ENCODE measurements at regions not wholly inside any gene's neighbourhood (a gene's known extent, or its start where the extent isn't known, plus 50 kb on each side); places are given as distances from the start of the nearest gene placed in this dataset.

DNA sequence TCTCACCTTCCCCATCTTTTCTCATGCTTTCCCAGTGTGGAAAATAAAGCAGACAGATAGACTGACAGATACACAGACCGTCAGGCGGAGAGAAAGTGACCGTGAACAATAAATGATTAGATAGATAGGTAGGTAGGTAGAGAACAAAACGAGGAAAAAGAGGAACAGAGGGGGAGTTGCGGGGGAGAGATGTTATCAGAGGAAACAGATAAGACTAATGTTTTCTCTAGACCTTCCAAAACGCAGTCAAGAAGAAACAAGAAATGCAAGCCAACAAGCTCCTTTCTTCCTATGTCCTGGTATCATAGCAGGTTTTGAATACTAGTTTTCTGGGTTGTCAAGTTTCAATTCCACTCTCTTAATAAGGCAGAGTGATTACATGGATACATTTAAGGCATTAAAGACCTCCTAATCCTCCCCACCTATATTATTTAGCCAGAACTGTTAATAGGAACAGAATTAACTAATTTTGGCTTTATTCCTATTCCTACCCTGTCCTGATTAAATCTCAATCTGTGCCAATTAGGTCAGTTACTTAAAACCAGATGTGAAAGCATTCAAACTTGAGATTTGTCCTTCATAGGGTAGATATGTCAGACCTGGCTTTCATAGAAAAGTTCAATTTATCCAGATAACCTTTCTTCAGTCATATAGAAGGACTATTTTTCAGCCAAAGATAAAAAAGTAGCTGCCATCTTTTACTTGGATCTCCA is 89.0 kb upstream of the PTPRR start:
- DNase-seq: no peak

- no peak for DNase-seq
Observed at GRCh38 chr12:71008616-71009015, 88.1 kb upstream of the PTPRR start.

GRCh38 chr12:71007781-71008404 is 87.4 kb upstream of the PTPRR start:
- DNase-seq: no peak

- DNase-seq: no peak
Observed at GRCh38 chr12:71007020-71007419, 86.5 kb upstream of the PTPRR start.

GRCh38 chr12:71005166-71005565 is 84.6 kb upstream of the PTPRR start:
- no peak for DNase-seq

- DNase-seq: no peak
Observed at GRCh38 chr12:71004578-71004977, 84.0 kb upstream of the PTPRR start.

DNA sequence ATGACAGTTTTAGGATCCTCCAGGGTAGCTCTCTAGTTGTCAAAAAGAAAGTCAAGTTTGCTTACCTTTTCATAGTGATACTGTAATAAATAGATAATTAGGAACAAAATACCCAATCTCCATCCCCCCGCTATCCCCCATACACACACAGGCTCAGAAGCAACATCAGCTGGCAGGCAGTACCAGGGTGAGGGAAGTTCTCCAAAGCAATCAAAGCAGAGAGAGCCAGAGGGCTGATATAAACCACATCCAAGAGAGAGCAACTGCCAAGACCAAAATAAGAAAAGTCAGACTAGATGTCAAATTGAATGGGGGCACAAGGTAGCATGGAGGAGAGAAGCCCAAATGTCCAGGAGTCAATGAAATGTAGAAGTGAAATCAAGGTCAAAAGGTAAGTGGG is 80.2 kb upstream of the PTPRR start:
- DNase-seq: no peak

- DNase-seq: no peak
Observed at GRCh38 chr12:71000255-71000654, 79.7 kb upstream of the PTPRR start.

GRCh38 chr12:70994217-70994788 is 73.8 kb upstream of the PTPRR start:
- DNase-seq: no peak

DNA sequence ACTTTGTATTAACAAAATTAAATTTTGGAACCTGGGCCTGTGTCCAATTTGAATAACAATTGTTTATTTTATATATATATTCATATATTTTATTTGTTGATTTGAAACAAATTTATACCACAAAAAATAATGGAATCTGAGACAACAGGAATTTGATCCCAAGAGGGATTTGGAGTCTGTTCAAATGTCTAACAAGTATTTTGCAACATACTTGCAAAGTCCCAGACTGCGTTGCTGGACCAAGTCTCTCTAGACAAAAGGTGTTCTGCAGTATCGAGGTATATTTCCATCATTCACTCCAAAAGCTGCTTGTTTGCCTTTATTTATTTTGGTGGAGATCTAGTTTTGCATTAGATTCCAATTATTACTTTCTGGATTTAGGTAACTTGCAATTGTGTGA is 68.7 kb upstream of the PTPRR start:
- no peak for DNase-seq

- no peak for DNase-seq
Observed at GRCh38 chr12:70985850-70986249, 65.3 kb upstream of the PTPRR start.

GRCh38 chr12:70983692-70984091 is 63.2 kb upstream of the PTPRR start:
- peak; percentile 75 for DNase-seq

DNA sequence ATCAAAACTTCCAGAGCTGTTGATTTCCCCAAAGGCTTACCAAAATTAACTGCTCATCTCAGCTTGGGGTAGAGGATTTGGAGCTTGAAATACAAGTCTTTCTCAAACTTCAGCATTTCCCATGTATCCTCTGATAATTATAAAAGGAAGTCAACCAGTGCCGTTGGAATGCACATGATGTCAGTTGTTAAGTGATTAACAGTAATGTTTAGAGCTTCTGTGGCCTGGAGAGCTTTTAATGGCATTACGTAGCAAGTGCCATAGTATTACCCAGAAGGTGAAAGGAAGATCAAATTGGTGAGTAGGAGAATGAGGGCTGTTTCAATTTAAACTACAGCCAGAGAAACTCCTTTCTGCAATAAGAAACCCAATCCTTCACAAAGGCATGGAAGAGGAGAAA is 62.5 kb upstream of the PTPRR start:
- DNase-seq: no peak

- no peak for DNase-seq
Observed at GRCh38 chr12:70982286-70982685, 61.7 kb upstream of the PTPRR start.

GRCh38 chr12:70971001-70971794 is 50.7 kb upstream of the PTPRR start:
- no peak for DNase-seq

All from islet precursor cell (in vitro differentiated cells).